GM12873 (cell line): ENCODE measurements at regions not wholly inside any gene's neighbourhood (a gene's known extent, or its start where the extent isn't known, plus 50 kb on each side); places are given as distances from the start of the nearest gene placed in this dataset.

Experiments used
- CTCF ChIP-seq: IDR thresholded peaks from 2 replicates; pipeline ENCODE4 v1.5.1; 2012; ENCODE audit warnings: low read depth, mild to moderate bottlenecking, moderate library complexity, low read length, control low read depth; ENCODE audit not compliant: insufficient read depth; ENCODE audit errors: missing control alignments

DNA sequence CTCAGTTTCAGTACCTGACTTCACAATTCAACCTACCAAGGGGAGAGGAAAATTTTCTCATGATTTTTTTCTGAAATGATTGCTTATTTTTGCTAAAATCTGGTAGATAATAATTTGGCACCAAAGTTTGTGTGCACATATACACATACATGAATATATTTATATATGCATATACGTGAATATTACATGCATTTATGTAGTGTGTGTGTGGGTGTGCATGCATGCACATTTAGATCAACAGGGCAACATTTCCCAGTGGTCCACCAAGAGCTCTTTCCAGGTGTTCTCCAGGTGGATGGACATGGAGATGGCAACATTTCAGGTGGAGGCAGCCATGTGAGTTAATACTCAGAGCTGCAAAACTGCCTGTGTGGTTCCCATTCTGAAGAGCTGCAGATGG, 320.9 kb downstream of the SAMD5 start:
- no peak for TF ChIP-seq CTCF

DNA sequence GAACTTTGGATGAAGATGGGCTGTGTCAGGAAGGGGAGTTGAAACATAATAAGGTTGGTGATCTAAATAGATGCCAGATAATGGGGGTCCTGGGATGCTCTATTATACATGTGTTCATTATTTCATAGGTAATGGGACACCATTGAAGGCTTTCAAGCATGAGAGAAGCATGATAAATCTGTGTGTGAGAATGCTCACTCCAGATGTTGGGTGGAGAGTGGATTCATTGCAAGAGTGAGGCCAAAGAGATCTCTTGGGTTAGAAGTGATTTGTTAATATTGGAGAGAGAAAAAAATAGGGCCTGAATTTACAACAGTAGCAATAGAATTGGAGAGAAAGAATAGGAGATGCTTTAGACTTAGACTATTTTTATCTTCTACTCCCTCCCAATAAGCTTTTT, 321.3 kb downstream of the SAMD5 start:
- TF ChIP-seq CTCF = no peak

DNA sequence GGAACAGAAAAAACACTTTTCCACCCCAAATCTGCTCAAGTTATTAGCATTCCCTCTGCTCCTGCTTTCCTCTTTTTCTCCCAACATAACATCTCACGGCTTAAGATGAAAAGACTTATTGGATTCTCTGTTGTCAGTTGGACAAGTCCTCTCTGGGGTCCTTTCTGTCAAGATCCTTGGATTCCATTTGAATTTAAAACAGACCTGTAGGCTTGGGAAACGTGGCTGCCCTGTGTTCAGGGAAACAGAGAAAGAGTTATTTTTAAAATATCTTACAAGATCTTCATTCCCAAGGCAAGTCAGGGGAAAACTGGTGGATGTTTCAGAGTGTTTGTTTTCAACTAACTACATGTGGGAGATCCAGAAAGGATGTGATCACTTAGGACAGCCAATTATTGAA, 322.9 kb downstream of the SAMD5 start:
- TF ChIP-seq CTCF = no peak

DNA sequence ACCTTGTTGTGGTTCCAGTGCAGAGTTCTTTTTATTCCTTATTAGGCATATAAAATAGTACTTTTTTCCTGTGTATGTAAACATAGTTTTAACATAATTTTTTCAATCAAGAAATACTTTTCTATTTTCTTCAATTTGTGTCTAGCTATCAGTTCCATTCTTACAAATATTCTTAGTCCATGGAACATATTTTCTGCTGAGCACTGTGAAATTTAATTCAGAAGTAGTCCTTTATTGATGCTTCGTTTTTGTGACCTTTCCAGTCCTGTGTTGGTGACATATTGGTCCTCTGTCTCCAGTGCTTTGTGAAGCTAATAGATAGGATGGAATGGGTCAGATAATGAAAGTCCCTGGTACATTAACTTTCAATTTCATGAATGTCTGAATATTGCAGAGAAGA, 325.1 kb downstream of the SAMD5 start:
- TF ChIP-seq CTCF = no peak

DNA sequence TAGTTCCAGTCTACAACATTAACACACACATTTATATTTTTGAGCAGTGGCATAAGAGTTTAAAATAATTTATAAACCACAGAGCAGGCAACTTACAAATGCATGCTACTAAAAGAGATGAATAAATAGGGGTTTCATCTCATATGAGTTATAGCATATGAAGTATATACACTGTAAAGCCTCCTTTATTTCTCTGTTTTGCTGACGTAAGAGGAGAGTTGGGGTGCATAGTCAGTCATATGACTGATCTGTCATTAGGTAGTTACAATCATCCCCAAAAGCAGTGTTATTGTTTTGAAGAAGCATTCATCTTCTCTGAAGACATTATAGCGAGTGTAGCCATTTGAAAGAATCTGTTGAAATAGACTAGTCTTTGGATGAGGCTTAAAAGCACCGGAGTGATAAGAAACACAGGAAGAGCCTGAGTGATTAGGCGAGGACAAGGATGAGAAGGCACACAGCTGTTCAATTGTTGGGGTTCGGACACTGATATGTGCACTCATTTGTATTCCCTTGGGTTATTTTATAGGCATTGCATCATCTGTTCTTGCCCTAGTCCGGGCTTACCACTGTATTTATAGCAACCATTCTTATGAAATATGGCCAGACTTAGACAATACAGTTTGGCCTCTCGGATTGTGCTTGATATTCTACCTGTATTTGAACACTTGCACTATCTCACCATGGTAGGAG, 325.7 kb downstream of the SAMD5 start:
- no peak for TF ChIP-seq CTCF

DNA sequence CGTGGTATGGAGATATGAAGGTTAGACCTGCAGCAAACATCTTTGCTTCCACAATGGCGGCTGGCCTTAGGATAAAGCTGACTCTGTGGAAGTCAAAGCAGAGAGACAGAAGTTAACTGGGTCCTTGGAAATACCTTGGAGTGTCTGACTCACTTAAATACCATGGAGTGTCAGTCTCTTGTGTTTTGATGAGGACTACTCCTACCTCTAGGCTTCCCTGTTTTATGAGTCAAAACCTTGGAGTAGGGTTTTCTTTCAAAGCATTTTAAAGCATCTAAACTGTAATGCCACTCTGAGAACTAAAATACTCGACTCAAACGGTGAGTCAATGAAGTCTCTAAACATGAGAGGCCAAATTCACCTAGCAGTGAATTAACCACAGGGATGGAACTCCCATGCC, 329.1 kb downstream of the SAMD5 start:
- no peak for TF ChIP-seq CTCF

- no peak for TF ChIP-seq CTCF
Observed at GRCh38 chr6:147839708-147840610, 331.5 kb downstream of the SAMD5 start.
